ENCODE measurements at regions not wholly inside any gene's neighbourhood (a gene's known extent, or its start where the extent isn't known, plus 50 kb on each side); places are given as distances from the start of the nearest gene placed in this dataset.
"Not testable (repeated sequence)": the region's sequence is repeated elsewhere in the genome, so short reads cannot be mapped to it uniquely, and the experiment has no call there.

DNA sequence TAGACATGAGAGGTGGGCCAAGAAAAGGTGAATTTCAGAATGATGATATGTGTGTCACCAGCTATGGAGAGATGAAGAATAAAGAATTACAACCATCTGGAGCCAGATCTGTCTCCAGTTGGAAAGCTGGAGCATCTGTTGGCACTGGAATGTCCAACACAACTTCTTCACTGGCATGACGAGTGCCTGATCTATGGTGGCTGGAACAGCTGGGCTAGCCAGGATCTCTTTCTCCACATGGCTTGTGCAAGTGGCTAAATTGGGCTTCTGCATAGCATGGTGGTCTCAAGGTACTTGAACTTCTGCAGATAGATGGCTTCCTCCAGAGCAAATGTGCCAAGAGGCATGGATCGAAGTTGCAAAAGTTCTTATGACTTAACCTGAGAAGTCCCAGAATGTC, 256.1 kb upstream of the NCAM1 start:
- H3K4me1 ChIP-seq (ENCODE audit: insufficient read depth, low read length) = no peaks in the 10 kb centered on the region
- H3K27me3 ChIP-seq (ENCODE audit: insufficient read depth, low read length) = no peaks in the 10 kb centered on the region
- 0 out of 2 replicates have a peak, but pooled peaks cover 5% of the 10 kb centered on the region for H3K9me3 ChIP-seq (ENCODE audit: insufficient read depth, low read depth, low read length)
- no peak overlapping the region for H3K9ac ChIP-seq (ENCODE audit: low read depth, low read length)
- H3K27ac ChIP-seq (ENCODE audit: low read length) = no peak overlapping the region
- H3K4me3 ChIP-seq (ENCODE audit: low read length) = no peak overlapping the region
- H3K36me3 ChIP-seq (ENCODE audit: insufficient read depth, low read depth, low read length) = no peaks in the 10 kb centered on the region

DNA sequence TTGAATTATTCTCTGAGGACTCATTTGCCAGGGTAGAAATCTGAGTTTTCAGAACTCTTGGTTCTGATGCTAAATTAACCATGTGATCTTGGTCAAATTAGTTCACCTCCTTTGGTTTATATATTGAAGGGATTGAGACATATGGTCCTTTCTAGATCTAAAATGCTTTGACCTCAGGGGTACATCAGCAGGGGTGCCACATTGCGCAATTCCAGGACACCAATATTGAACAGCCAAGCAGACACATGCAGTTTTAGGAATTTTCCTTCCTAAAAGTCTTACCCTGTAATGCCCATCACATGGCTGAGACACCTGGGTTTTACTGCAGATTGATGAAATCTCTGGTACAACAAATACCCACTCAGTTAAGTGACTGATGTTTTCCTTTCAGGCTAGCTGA, 254.4 kb upstream of the NCAM1 start:
- H3K27me3 ChIP-seq (ENCODE audit: insufficient read depth, low read length) = no peaks in the 10 kb centered on the region

DNA sequence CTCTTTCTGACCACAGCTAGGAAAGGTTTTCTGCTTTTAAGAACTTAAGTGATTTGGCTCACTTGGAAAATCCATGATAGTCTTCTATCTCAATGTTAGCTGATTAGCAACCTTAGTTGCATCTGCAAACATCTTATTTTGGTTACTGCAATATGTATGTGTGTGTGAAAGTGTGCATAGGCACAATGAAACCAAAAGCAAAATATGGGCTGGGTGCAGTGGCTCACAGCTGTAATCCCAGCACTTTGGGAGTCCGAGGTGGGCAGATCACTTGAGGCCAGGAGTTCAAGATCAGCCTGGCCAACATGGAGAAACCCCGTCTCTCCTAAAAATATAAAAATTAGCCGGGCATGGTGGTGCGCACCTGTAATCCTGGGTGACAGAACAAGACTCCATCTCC, 246.9 kb upstream of the NCAM1 start:
- H3K4me3 ChIP-seq (ENCODE audit: low read length); H3K9me3 ChIP-seq (ENCODE audit: insufficient read depth, low read depth, low read length); H3K27me3 ChIP-seq (ENCODE audit: insufficient read depth, low read length); H3K27ac ChIP-seq (ENCODE audit: low read length); H3K36me3 ChIP-seq (ENCODE audit: insufficient read depth, low read depth, low read length); H3K4me1 ChIP-seq (ENCODE audit: insufficient read depth, low read length); H3K9ac ChIP-seq (ENCODE audit: low read depth, low read length): not testable (repeated sequence)

More for the DNA sequence above, 254.4 kb upstream of the NCAM1 start:
- Histone ChIP-seq H3K9me3 (ENCODE audit: insufficient read depth, low read depth, low read length) (0 out of 2 replicates have a peak, but pooled peaks cover 5% of the 10 kb centered on the region), H3K36me3 (ENCODE audit: insufficient read depth, low read depth, low read length) (no peaks in the 10 kb centered on the region), H3K27ac (ENCODE audit: low read length) (no peak overlapping the region), H3K4me3 (ENCODE audit: low read length) (no peak overlapping the region), H3K4me1 (ENCODE audit: insufficient read depth, low read length) (no peaks in the 10 kb centered on the region), H3K9ac (ENCODE audit: low read depth, low read length) (no peak overlapping the region)

DNA sequence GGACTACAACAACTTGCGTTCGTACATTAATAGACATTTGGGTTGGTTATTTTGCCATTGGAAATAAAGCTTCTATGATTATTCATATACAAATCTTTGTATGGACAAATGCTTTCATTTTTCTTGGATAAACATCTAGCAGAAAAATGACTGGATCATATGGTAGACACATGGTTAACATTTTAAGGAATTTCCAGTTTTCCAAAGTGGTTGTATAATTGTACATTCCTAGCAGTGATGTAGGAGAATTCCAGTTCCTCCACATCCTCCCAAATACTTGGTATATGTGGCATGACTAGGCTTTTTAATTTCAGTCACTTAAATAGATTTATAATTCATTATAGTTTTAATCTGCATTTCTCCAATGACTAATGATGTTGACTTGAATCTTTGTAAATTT, 246.2 kb upstream of the NCAM1 start:
- Histone ChIP-seq H3K9ac (ENCODE audit: low read depth, low read length) (no peak overlapping the region), H3K27me3 (ENCODE audit: insufficient read depth, low read length) (no peaks in the 10 kb centered on the region), H3K9me3 (ENCODE audit: insufficient read depth, low read depth, low read length) (no peaks in the 10 kb centered on the region), H3K4me3 (ENCODE audit: low read length) (no peak overlapping the region), H3K4me1 (ENCODE audit: insufficient read depth, low read length) (no peaks in the 10 kb centered on the region), H3K27ac (ENCODE audit: low read length) (no peak overlapping the region), H3K36me3 (ENCODE audit: insufficient read depth, low read depth, low read length) (no peaks in the 10 kb centered on the region)

DNA sequence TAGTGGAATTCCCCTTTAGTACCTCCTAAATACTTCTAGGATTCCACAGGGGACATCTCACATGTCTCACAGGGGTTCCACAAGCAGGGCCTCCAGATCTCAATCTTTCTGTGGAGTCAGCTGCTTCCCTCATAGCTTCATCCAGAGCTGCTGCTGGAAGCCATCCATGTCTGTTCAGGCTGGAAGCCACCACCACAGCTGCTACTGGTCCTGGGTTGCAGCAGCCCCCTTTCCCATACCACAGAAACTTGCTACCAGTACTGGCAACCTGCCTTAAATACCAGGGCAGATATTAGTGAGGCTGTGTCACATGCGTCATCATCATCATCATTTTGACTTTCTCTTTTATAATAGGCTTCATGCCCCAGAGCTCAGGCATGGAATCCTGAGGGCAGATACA, 242.7 kb upstream of the NCAM1 start:
- Histone ChIP-seq H3K27me3 (ENCODE audit: insufficient read depth, low read length) (no peaks in the 10 kb centered on the region), H3K36me3 (ENCODE audit: insufficient read depth, low read depth, low read length) (no peaks in the 10 kb centered on the region), H3K9me3 (ENCODE audit: insufficient read depth, low read depth, low read length) (no peaks in the 10 kb centered on the region), H3K4me3 (ENCODE audit: low read length) (no peak overlapping the region), H3K4me1 (ENCODE audit: insufficient read depth, low read length) (no peaks in the 10 kb centered on the region), H3K9ac (ENCODE audit: low read depth, low read length) (no peak overlapping the region), H3K27ac (ENCODE audit: low read length) (no peak overlapping the region)

DNA sequence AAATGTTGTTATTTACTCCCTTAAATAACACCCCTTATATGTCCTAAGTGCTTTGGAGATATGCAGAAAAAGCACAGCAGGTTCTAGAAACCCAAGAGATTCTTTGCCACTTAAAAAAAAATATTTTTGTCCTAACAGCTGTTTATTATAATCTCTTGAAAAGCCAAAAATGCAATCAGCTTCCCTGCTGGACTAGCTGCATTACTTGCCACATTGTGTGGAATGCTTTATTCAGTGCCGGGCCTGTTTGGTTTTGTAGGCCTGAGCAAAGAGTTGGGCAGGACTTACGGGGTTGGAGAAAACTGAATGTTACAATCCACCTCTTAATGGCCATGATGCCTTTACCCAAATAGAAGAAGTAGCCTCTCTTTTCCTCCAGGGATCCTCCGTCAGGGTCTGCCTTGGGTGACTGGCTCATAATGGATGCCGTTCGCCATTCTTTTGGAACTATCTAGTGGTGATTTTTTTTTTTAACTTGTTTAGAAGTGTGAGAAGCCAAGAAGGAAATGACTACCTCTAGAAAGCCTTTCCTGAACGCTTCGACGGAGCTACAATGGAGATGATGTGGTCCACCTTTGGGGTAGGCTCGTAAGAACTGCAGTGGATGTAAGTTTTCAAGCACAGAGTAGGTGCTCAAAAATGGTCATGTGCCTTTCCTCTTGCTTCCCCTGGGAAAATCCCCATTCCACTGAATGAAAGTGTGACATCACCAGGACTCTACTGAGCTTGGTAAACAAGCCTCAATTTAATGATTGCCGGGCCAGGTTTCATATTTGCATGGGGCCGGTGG, 241.3 kb upstream of the NCAM1 start:
- no peak overlapping the region for H3K4me3 ChIP-seq (ENCODE audit: low read length)
- H3K27ac ChIP-seq (ENCODE audit: low read length) = no peak overlapping the region
- no peak overlapping the region for H3K9ac ChIP-seq (ENCODE audit: low read depth, low read length)
- H3K9me3 ChIP-seq (ENCODE audit: insufficient read depth, low read depth, low read length) = no peaks in the 10 kb centered on the region
- H3K36me3 ChIP-seq (ENCODE audit: insufficient read depth, low read depth, low read length) = no peaks in the 10 kb centered on the region
- H3K27me3 ChIP-seq (ENCODE audit: insufficient read depth, low read length) = no peaks in the 10 kb centered on the region
- H3K4me1 ChIP-seq (ENCODE audit: insufficient read depth, low read length) = no peaks in the 10 kb centered on the region

DNA sequence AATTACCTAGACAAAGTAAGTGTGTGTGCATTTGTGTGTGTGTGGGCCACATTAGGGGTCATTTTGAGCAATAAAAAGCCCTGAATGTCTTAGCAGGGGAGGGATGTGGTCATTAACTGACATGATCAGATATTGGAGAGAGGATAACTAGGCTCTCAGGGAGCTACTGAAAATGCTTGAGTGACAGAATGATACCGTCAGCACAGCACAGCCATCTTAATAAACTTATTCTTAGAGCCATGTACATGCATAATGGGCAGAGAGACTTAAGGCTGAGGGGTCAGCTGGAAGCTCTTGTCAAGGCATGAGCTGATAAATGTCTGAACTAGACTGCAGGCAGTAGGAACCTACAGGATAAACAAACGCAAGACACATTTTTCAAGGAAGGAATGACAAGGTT, 239.1 kb upstream of the NCAM1 start:
- no peaks in the 10 kb centered on the region for H3K27me3 ChIP-seq (ENCODE audit: insufficient read depth, low read length)
- H3K4me3 ChIP-seq (ENCODE audit: low read length) = no peak overlapping the region
- no peaks in the 10 kb centered on the region for H3K36me3 ChIP-seq (ENCODE audit: insufficient read depth, low read depth, low read length)
- H3K4me1 ChIP-seq (ENCODE audit: insufficient read depth, low read length) = no peaks in the 10 kb centered on the region
- H3K9ac ChIP-seq (ENCODE audit: low read depth, low read length) = no peak overlapping the region
- no peak overlapping the region for H3K27ac ChIP-seq (ENCODE audit: low read length)
- no peaks in the 10 kb centered on the region for H3K9me3 ChIP-seq (ENCODE audit: insufficient read depth, low read depth, low read length)

DNA sequence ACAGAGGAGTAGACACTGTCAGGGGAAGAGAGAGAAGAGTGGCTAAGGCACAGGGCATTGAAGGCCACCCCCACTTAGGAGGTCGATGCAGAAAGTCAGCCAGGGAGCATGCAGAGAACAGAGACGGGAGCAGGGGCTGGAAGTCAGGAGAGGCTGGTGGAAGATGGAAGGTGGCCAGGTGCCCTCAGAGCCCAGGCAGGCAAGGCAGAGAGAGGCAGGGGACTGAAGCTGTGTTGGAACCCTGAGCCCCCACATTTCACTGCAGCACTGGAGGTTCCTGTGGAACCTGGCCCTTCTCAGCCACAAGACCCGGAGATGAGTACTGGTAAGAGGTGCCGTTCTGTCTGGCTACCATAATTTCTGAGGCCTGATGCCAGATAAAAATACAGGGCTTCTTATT, 238.3 kb upstream of the NCAM1 start:
- no peaks in the 10 kb centered on the region for H3K27me3 ChIP-seq (ENCODE audit: insufficient read depth, low read length)
- no peak overlapping the region for H3K9ac ChIP-seq (ENCODE audit: low read depth, low read length)
- no peak overlapping the region for H3K4me3 ChIP-seq (ENCODE audit: low read length)
- no peaks in the 10 kb centered on the region for H3K4me1 ChIP-seq (ENCODE audit: insufficient read depth, low read length)
- no peak overlapping the region for H3K27ac ChIP-seq (ENCODE audit: low read length)
- no peaks in the 10 kb centered on the region for H3K36me3 ChIP-seq (ENCODE audit: insufficient read depth, low read depth, low read length)
- no peaks in the 10 kb centered on the region for H3K9me3 ChIP-seq (ENCODE audit: insufficient read depth, low read depth, low read length)

DNA sequence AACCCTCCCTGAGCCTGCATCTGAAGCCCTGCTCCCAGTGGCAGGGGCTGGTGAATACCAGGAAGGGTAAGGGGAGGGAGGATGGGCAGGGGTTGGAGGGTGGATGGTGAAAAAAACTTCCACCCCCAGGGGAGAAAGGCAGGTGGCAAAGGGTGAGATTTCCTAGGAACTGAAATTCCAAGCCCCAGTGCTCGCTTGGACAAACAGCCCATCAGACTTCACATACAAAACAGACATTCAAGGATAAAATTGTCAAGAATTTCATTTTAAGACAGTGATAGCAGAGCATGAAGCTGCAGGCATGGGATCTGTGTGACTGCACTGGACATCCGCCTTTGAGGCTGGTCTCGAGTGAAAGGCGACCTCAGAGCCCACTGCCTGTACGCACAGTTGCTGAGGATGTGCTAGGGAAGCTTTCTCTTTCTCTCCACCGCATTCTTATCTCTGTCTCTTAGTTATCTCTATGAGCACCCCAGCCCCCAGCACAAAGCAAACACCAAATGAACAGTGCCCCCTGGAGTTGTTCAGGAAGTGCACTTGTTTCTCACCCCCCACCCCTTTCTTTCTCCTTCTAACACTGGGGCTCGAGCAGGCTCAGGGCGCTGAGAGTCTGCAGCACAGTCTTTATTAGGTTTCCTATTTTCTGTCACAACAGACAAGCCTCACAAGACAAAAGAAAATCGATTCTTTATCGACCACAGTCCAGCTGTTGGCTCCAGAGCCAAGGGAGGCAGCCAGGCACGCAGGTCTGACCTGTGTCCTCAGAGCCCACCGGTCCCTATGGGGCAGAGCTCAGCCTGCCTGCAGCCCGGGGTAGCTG, 237.3 kb upstream of the NCAM1 start:
- no peaks in the 10 kb centered on the region for H3K27me3 ChIP-seq (ENCODE audit: insufficient read depth, low read length)

DNA sequence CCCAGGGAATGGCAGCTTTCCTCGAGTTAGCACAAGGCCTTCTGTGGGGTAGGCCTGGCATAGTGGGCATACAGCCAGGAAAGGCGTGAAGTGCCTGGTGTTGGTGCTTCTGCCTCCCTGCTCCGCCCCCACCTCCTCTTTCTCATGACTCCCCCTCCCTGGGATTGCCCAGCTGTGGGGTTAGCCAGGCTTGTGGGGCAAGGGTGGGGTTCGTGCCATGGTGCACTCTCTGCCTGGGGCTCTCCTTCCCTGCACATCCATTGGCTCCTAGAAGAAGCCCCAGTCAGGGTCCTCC, 236.8 kb upstream of the NCAM1 start:
- Histone ChIP-seq H3K27me3 (ENCODE audit: insufficient read depth, low read length) (no peaks in the 10 kb centered on the region), H3K4me3 (ENCODE audit: low read length) (no peak overlapping the region), H3K9ac (ENCODE audit: low read depth, low read length) (no peak overlapping the region), H3K4me1 (ENCODE audit: insufficient read depth, low read length) (no peaks in the 10 kb centered on the region), H3K9me3 (ENCODE audit: insufficient read depth, low read depth, low read length) (no peaks in the 10 kb centered on the region), H3K36me3 (ENCODE audit: insufficient read depth, low read depth, low read length) (no peaks in the 10 kb centered on the region), H3K27ac (ENCODE audit: low read length) (no peak overlapping the region)

More for the DNA sequence above, 237.3 kb upstream of the NCAM1 start:
- Histone ChIP-seq H3K9ac (ENCODE audit: low read depth, low read length) (no peak overlapping the region), H3K4me1 (ENCODE audit: insufficient read depth, low read length) (no peaks in the 10 kb centered on the region), H3K27ac (ENCODE audit: low read length) (no peak overlapping the region), H3K36me3 (ENCODE audit: insufficient read depth, low read depth, low read length) (no peaks in the 10 kb centered on the region), H3K4me3 (ENCODE audit: low read length) (no peak overlapping the region), H3K9me3 (ENCODE audit: insufficient read depth, low read depth, low read length) (no peaks in the 10 kb centered on the region)

DNA sequence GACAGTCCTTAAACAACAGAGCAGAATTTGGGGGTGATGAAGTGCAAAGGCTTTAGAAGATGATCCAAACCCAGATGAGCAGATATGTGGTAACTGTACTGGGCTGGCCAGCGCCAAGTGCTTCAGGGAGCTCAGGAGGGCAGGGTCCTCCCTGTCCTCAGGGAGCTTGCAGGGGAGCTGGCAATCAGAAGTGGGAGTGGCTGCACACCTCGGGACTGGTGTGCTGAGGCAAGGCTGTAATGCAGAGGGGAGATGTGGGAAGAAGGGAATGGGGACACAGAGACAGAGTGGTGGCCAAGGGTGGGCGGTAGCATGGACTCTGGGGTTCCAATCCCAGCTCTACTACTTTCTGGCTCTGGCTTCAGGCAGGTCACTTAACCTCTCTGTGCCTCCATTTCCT, 235.6 kb upstream of the NCAM1 start:
- Histone ChIP-seq H3K4me3 (ENCODE audit: low read length) (no peak overlapping the region), H3K4me1 (ENCODE audit: insufficient read depth, low read length) (no peaks in the 10 kb centered on the region), H3K9me3 (ENCODE audit: insufficient read depth, low read depth, low read length) (no peaks in the 10 kb centered on the region), H3K9ac (ENCODE audit: low read depth, low read length) (no peak overlapping the region), H3K36me3 (ENCODE audit: insufficient read depth, low read depth, low read length) (no peaks in the 10 kb centered on the region), H3K27ac (ENCODE audit: low read length) (no peak overlapping the region), H3K27me3 (ENCODE audit: insufficient read depth, low read length) (no peaks in the 10 kb centered on the region)

DNA sequence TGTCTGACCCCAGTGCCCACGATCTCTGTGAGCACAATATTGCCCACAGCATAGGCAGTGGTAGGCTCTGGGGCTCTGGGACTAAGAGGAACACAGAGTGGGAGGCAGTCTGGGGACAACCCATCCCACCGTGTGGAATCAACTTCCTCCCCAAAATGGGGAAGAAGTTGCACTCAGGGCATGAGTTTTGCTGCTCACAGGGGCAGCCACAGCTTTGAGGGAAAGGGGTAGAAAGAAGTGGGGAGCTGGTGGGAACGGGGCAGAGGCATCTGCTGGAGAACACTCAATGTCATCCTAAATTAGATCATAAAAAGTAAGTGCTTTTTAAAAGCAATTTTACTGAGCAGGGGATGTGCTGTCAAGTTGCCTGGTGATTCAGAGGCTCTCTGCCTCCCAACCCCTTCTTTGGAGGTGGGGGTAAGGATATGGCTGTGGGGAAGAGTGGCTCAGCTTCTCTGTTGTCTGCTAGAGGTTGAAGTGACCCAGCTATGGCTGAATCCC, 233.8 kb upstream of the NCAM1 start:
- no peaks in the 10 kb centered on the region for H3K4me1 ChIP-seq (ENCODE audit: insufficient read depth, low read length)
- no peaks in the 10 kb centered on the region for H3K36me3 ChIP-seq (ENCODE audit: insufficient read depth, low read depth, low read length)
- no peaks in the 10 kb centered on the region for H3K9me3 ChIP-seq (ENCODE audit: insufficient read depth, low read depth, low read length)
- H3K9ac ChIP-seq (ENCODE audit: low read depth, low read length) = no peak overlapping the region
- no peaks in the 10 kb centered on the region for H3K27me3 ChIP-seq (ENCODE audit: insufficient read depth, low read length)
- H3K27ac ChIP-seq (ENCODE audit: low read length) = no peak overlapping the region
- H3K4me3 ChIP-seq (ENCODE audit: low read length) = no peak overlapping the region

Measured in iPS-20b (cell line).